Head of caudate nucleus (tissue), 42 donors: ENCODE measurements at regions not wholly inside any gene's neighbourhood (a gene's known extent, or its start where the extent isn't known, plus 50 kb on each side); places are given as distances from the start of the nearest gene placed in this dataset.
"Not testable (repeated sequence)": the region's sequence is repeated elsewhere in the genome, so short reads cannot be mapped to it uniquely, and the experiment has no call there.

Experiments used
- DNase-seq, 42 donors: peaks; one replicate each; pipeline versions ENCODE4 v3.0.0 to v3.0.0-alpha.2; 2020 to 2021; ENCODE audit warnings: mixed read lengths in 7 of 42
- intact Hi-C: fragments of 100-400 bp; cut with DNase I; formaldehyde crosslinking; loops from one replicate; pipeline ENCODE4 v1.15.0; 2022

DNA sequence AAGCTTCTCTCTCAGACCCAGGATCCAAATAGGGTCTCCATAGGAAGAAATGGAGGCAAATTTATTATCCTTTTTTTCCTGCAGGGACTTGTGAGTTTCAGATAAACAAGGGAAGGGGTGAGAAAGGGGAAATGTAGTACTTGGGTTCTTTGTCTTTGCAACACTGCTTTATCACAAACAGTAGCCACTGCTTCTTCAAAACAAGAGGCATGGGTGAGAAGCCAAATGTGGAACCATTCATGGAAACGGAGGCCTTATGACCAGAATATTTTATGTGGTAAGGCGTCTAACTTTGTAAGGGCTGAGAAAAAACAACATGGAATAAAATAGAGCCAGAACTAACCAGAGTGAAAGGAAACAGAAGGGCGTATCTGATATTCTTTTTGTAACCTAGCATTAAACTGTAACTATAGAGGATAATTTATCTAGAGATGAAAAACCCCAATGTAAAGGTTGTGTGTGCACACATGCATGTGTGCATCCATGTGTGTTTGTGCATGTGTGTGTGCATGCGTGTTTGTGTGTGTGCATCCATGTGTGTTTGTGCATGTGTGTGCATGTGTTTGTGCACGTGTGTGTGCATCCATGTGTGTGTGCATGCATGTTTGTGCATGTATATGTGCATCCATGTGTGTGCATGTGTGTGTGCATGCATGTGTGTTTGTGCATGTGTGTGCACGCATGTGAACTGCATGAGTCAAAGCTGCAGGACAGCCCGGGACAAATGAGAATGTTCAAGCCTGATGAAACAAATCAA, 143.3 kb upstream of the SMLR1 start:
- no peak for DNase-seq
- intact Hi-C loops = no loop called here

- no peak for DNase-seq
- intact Hi-C loops = loop anchor here (10.0 kb wide), 1 partner anchor 368 kb away; no protein-coding TSS in a partner anchor
These were observed 134.5 kb upstream of the SMLR1 start for GRCh38 chr6:130692659-130693058.

DNA sequence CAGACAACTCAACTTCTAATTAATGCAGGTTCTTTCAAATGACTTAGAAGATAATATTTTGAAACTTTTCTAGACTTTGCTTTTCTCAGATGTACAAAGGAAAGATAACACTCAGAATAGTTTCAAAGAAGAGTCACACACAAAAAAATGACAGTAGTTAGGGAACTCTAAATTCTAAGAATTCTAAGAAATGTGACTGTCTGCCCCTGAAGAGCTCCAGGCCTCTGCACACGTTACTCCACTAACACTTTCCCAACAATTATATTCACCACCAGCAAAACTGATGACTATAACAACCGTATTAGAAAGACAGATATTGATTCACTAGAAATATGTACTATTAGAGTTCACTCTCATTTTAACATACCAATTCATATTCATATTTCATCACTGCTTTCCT, 133.3 kb upstream of the SMLR1 start:
- DNase-seq = no peak
- intact Hi-C loops = loop anchor here (10.0 kb wide), 1 partner anchor 369 kb away; no protein-coding TSS in a partner anchor

GRCh38 chr6:130694606-130695005, 132.6 kb upstream of the SMLR1 start:
- DNase-seq = no peak
- intact Hi-C loops = loop anchor here (10.0 kb wide), 1 partner anchor 370 kb away; no protein-coding TSS in a partner anchor

- DNase-seq = no peak
- intact Hi-C loops = loop anchor here (10.0 kb wide), 1 partner anchor 372 kb away; no protein-coding TSS in a partner anchor
These were observed 130.4 kb upstream of the SMLR1 start for GRCh38 chr6:130696806-130697205.

GRCh38 chr6:130697271-130697994, 129.8 kb upstream of the SMLR1 start:
- intact Hi-C loops = loop anchor here (10.0 kb wide), 1 partner anchor 373 kb away; no protein-coding TSS in a partner anchor
- DNase-seq = no peak

DNA sequence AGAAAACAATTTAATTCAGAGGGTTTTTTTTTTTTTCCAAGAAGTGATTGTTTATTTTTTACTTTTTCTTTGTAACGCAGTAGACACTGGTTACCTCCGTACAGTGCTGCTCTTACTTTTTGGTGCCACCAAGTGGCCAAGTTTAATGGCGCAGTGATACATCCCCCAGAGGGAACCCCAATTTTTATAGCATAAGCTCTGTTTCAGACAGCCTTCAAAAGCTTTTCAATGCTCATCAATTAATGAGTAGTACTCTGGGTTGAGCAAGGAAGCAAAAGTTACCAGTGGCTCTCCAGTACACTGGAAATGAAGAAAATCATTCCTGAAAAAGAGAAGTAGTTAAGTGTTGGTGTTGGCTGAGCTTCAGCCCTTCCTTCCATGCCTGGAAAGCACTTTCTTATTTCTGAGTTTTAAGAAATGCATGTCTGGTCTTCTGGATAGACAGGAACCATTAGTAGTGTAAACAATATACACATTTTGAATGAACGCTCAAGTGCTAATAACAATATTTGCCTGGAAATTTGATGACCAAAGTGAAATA, 129.1 kb upstream of the SMLR1 start:
- peak in 37 of 42 donors; percentile 7 to 73 (median 43) for DNase-seq
- intact Hi-C loops = loop anchor here (10.0 kb wide), 1 partner anchor 373 kb away; no protein-coding TSS in a partner anchor

DNA sequence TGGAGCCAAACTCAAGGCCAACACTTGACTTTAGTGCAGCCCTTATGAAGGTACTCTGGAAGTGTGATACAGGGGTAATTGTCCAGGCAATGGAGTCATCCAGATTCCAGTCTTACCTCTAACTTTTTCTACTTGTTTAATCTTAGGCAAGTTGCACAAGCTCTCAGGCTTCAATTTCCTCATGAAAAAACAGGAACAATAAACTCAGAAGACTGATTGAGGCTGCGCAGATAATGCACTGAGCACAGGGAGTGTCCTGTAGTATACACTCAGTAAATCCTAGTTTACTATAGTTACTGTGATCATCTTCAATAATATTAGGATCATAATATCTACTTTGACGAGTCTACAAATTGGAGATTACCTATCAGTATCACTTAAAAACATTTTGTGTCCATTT, 127.5 kb upstream of the SMLR1 start:
- intact Hi-C loops = loop anchor here (10.0 kb wide), 1 partner anchor 375 kb away; no protein-coding TSS in a partner anchor

GRCh38 chr6:130700397-130700796, 126.8 kb upstream of the SMLR1 start:
- intact Hi-C loops = no loop called here
- no peak for DNase-seq

More for the DNA sequence above, 127.5 kb upstream of the SMLR1 start:
- DNase-seq = no peak

GRCh38 chr6:130708338-130708737, 118.9 kb upstream of the SMLR1 start:
- no peak for DNase-seq

GRCh38 chr6:130711641-130712040, 115.6 kb upstream of the SMLR1 start:
- intact Hi-C loops, DNase-seq: not testable (repeated sequence)

More at GRCh38 chr6:130708338-130708737, 118.9 kb upstream of the SMLR1 start:
- intact Hi-C loops = no loop called here

GRCh38 chr6:130713144-130713543, 114.1 kb upstream of the SMLR1 start:
- peak; percentile 15 to 83 (median 58) for DNase-seq
- intact Hi-C loops = no loop called here

DNA sequence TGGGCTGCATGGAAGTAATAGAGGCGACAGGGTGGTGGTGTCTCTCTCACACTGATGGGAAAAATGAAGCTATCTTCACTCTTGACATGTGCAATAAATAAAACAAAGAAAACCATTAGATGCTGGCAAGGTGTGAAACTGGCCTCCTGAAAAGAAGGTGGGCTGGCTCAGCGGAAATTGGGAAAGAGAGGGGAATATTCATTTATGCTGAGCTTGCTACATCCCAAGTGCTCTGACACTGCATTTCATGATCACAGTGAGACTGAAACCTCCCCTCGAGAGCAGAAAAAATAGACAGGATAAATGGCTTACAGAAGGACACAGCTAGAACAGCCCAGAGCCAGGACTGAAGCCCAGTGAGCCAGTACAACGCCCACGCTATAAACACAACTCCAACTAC, 112.1 kb upstream of the SMLR1 start:
- intact Hi-C loops = no loop called here
- no peak for DNase-seq

- no peak for DNase-seq
- intact Hi-C loops = no loop called here
These were observed 110.7 kb upstream of the SMLR1 start for GRCh38 chr6:130716466-130716865.

- DNase-seq = no peak
- intact Hi-C loops = no loop called here
These were observed 109.5 kb upstream of the SMLR1 start for GRCh38 chr6:130717657-130718056.

DNA sequence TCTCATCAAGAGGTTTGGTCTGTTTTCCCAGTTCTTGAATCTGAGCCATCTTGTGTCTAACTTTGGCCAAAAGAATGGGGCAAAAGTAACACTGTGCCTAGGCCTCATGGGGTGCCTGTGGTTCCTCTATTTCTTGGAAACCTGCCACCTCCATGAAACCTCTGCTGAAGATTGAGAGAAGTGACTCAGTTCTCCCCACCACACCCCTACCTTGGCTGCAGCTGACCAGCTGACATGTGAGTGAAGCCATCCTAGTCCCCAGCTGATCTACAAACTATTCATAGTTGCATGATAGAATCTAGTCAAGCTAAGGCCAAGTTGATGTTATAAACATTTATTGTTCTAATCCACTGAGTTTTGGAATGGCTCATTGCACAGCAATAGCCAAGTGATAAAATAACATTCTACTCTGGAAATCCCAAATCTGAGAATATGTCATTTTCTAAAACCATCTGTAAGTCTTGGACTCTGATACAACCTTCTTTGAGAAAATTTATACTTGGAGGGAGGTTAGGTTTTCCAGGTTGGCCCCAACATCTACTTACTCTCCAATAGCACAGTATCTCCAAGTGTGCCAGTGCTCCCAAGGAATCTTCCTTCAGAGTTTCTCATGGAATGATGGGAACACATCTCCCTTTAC, 107.0 kb upstream of the SMLR1 start:
- DNase-seq = no peak
- intact Hi-C loops = no loop called here

DNA sequence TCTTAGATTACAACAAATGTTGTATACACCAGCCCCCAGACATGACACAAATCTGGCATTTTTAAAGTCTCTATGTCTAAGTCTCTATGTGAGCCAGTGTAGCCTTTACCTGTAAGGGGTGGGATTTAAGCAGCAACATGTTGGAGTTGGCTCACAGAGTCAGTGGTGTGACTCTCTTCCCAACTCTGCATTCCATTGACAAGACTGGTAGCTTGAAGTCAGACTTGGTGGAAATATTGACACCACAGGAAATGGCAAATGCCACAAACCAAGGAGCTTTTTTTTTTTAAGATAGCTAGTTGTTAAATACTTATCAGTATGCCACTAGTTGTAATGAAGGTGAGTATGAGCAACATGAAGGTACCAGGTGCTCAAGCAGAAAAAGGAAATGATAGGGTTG, 103.1 kb upstream of the SMLR1 start:
- intact Hi-C loops = no loop called here
- no peak for DNase-seq

DNA sequence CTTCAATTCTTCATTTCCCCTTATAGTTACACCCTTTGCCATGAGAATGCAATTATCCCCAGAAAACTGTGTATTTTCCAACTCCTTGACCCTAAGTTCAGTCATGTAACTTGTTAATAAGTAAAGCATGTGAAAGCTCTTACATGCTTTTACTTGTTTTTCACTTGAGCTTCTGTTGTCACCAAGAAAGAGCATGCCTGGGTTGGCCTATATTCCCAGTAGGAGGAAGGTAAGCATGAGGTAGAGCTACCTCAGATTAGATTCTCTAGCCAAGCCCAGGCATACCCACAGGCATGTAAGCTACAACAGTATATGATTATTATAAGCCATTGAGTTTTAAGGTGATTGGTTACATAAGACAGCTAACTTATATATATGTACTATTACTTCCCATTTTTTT, 101.7 kb upstream of the SMLR1 start:
- DNase-seq = no peak
- intact Hi-C loops = no loop called here

DNA sequence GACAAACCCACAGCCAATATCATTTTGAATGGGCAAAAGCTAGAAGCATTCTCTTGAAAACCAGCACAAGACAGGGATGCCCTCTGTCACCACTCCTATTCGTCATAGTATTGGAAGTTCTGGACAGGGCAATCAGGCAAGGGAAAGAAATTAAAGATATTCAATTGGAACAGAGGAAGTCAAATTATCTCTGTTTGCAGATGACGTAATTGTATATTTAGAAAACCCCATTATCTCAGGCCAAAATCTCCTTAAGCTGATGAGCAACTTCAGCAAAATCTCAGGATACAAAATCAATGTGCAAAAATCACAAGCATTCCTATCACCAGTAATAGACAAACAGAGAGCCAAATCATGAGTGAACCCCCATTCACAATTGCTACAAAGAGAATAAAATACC, 99.1 kb upstream of the SMLR1 start:
- DNase-seq, intact Hi-C loops: not testable (repeated sequence)
